ENCODE measurements at regions not wholly inside any gene's neighbourhood (a gene's known extent, or its start where the extent isn't known, plus 50 kb on each side); places are given as distances from the start of the nearest gene placed in this dataset.

DNA sequence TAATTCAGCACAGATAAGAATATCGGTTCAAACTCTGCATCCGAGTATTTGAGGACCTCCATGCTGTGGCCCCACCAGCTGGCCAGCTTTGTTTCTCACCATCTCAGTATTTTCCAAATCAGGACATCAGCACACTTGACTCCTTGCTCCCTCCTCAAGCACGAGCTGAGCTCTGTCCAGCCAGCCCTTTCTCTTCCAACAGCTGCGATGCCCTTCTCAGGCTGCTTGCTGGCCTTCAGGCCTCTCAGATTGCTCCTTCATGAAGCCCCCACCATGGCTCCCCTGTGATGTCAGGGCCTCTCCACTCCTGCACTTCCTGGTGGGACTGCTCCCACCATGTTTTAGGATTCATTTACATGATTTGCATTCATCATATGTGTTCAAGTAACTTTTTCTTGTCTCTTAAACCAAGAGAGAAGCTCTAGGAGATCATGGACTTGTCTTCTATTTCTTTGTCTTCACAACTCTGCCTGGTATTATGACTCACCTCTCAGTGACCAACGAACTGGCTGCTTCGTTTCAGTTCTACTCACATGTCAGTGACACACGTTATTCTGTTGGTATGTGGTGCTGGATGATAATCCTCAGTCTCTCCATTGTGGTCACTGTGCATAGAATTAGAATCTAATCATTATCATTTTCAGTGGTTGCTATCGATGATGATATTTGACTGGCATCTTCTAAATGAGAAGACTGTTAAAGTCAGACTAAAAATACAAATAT is 471.7 kb downstream of the EFNB2 start:
- TF ChIP-seq POLR2AphosphoS5 (IDR thresholded peaks at IDR 0.05) (no peak), POLR2A (IDR thresholded peaks at IDR 0.05) (no peak), EP300 (IDR thresholded peaks at IDR 0.05) (no peak)
- TF ChIP-seq, protein P1, sequence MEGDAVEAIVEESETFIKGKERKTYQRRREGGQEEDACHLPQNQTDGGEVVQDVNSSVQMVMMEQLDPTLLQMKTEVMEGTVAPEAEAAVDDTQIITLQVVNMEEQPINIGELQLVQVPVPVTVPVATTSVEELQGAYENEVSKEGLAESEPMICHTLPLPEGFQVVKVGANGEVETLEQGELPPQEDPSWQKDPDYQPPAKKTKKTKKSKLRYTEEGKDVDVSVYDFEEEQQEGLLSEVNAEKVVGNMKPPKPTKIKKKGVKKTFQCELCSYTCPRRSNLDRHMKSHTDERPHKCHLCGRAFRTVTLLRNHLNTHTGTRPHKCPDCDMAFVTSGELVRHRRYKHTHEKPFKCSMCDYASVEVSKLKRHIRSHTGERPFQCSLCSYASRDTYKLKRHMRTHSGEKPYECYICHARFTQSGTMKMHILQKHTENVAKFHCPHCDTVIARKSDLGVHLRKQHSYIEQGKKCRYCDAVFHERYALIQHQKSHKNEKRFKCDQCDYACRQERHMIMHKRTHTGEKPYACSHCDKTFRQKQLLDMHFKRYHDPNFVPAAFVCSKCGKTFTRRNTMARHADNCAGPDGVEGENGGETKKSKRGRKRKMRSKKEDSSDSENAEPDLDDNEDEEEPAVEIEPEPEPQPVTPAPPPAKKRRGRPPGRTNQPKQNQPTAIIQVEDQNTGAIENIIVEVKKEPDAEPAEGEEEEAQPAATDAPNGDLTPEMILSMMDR (IDR thresholded peaks at IDR 0.05), result no peak
